Endothelial cell of umbilical vein (primary cell): ENCODE measurements at regions not wholly inside any gene's neighbourhood (a gene's known extent, or its start where the extent isn't known, plus 50 kb on each side); places are given as distances from the start of the nearest gene placed in this dataset.

Experiments
- EZH2 ChIP-seq: IDR thresholded peaks from 2 replicates; pipeline ENCODE4 v1.6.1; 2012; ENCODE audit warnings: borderline replicate concordance, low read depth, mild to moderate bottlenecking, moderate library complexity, low read length, inconsistent platforms; ENCODE audit not compliant: severe bottlenecking
- FOS ChIP-seq: IDR thresholded peaks from 2 replicates; pipeline ENCODE4 v1.6.1; 2011; ENCODE audit warnings: mild to moderate bottlenecking, low read length, moderate library complexity, borderline replicate concordance; ENCODE audit not compliant: insufficient read depth
- JUN ChIP-seq: IDR thresholded peaks from 2 replicates; pipeline ENCODE4 v1.6.1; 2011; ENCODE audit warnings: borderline replicate concordance, low read depth; ENCODE audit not compliant: insufficient read length, insufficient read depth
- MAX ChIP-seq: IDR thresholded peaks from 2 replicates; pipeline ENCODE4 v1.6.1; 2011; ENCODE audit not compliant: insufficient read depth, insufficient read length
- MYC ChIP-seq: IDR thresholded peaks from one replicate; pipeline ENCODE4 v1.6.1; 2011; ENCODE audit warnings: mild to moderate bottlenecking, low read depth, low read length
- POLR2A ChIP-seq: IDR thresholded peaks from 2 replicates; pipeline ENCODE4 v1.6.1; 2012; ENCODE audit warnings: low read depth, mild to moderate bottlenecking, control low read depth, low read length
- POLR2AphosphoS5 ChIP-seq: IDR thresholded peaks from 2 replicates; pipeline ENCODE4 v1.6.1; 2012; ENCODE audit warnings: low read depth, mild to moderate bottlenecking, control low read depth, low read length, moderate library complexity; ENCODE audit not compliant: insufficient read depth
- TF ChIP-seq, protein P1 (sequence below), 2 donors: IDR thresholded peaks; 1 replicate in 1 of 2; 2 replicates in 1 of 2; pipeline ENCODE4 v1.5.1; 2011; ENCODE audit warnings: low read length in 2 of 2, mild to moderate bottlenecking in 2 of 2, moderate library complexity in 2 of 2, control low read depth in 1 of 2, inconsistent platforms in 1 of 2, low read depth in 1 of 2; ENCODE audit not compliant: insufficient read depth in 1 of 2; ENCODE audit errors: extremely low read depth in 1 of 2

DNA sequence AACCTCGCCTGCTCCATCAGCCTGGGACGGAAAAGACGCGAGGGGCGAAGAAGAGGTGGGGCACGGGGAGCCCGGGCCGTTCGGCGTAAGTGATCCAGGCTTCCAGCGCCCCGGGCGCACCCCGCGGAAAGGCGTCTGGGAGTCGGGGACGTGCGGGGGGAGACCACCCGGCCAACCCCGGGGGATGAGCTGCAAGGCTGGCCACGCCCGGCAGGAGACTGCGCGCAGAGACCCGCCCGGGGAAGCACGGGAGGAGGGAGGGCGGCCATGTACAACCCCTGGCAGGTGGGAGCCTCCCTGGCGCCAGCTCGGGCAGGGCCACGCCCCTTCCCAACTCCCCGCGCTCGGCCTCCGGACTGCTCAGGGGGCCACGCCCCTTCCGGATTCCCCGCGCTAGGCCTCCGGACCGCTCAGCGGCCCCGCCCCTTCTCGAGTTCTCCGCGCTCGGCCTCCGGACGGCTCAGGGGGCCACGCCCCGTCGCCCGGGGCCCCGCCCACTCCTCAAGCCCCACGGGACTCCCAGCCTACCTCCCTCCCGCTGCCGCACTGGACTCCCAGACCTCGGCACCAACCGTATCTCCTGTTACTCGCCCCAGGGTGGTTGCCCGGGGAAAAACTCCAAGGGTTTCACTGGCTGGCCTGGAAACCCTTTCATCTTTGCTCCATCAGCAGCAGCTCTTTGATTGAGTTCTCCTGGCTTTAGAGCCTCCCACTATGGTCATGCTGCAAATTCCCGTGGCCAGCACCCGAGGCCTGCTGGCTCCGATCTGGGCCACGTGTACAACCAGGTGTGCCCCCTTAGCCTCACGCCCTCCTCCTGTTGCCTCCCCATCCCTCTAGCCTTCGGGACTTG lies 284.4 kb downstream of the ZEB1 start:
- TF ChIP-seq, protein P1, sequence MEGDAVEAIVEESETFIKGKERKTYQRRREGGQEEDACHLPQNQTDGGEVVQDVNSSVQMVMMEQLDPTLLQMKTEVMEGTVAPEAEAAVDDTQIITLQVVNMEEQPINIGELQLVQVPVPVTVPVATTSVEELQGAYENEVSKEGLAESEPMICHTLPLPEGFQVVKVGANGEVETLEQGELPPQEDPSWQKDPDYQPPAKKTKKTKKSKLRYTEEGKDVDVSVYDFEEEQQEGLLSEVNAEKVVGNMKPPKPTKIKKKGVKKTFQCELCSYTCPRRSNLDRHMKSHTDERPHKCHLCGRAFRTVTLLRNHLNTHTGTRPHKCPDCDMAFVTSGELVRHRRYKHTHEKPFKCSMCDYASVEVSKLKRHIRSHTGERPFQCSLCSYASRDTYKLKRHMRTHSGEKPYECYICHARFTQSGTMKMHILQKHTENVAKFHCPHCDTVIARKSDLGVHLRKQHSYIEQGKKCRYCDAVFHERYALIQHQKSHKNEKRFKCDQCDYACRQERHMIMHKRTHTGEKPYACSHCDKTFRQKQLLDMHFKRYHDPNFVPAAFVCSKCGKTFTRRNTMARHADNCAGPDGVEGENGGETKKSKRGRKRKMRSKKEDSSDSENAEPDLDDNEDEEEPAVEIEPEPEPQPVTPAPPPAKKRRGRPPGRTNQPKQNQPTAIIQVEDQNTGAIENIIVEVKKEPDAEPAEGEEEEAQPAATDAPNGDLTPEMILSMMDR (IDR thresholded peaks at IDR 0.05; ENCODE audit: extremely low read depth in 1 of 2, insufficient read depth in 1 of 2, low read depth in 1 of 2, low read length in 2 of 2): no peak
- TF ChIP-seq JUN: no peak
- TF ChIP-seq POLR2A: peak; percentile 41
- TF ChIP-seq MAX: no peak
- peak; percentile 79 for TF ChIP-seq POLR2AphosphoS5
- TF ChIP-seq EZH2: no peak
- TF ChIP-seq MYC: no peak
- no peak for TF ChIP-seq FOS
